Activated CD4-positive, alpha-beta T cell treated with anti-CD3 and anti-CD28 coated beads, Interleukin-2, amount 50 U/mL, for 24 hours (primary cell): ENCODE measurements at regions not wholly inside any gene's neighbourhood (a gene's known extent, or its start where the extent isn't known, plus 50 kb on each side); places are given as distances from the start of the nearest gene placed in this dataset.
"Not testable (repeated sequence)": the region's sequence is repeated elsewhere in the genome, so short reads cannot be mapped to it uniquely, and the experiment has no call there.

Source experiments
- DNase-seq, 2 donors: peaks; one replicate each; pipeline ENCODE4 v3.0.0-alpha.2; 2020; ENCODE audit warnings: low read depth in 1 of 2, low spot score in 1 of 2

GRCh38 chr4:189001283-189001970, 862.2 kb downstream of the TRIML1 start:
- no peak for DNase-seq

GRCh38 chr4:189001971-189002450, 862.8 kb downstream of the TRIML1 start:
- DNase-seq, result no peak

GRCh38 chr4:189002475-189002874, 863.2 kb downstream of the TRIML1 start:
- no peak for DNase-seq

DNA sequence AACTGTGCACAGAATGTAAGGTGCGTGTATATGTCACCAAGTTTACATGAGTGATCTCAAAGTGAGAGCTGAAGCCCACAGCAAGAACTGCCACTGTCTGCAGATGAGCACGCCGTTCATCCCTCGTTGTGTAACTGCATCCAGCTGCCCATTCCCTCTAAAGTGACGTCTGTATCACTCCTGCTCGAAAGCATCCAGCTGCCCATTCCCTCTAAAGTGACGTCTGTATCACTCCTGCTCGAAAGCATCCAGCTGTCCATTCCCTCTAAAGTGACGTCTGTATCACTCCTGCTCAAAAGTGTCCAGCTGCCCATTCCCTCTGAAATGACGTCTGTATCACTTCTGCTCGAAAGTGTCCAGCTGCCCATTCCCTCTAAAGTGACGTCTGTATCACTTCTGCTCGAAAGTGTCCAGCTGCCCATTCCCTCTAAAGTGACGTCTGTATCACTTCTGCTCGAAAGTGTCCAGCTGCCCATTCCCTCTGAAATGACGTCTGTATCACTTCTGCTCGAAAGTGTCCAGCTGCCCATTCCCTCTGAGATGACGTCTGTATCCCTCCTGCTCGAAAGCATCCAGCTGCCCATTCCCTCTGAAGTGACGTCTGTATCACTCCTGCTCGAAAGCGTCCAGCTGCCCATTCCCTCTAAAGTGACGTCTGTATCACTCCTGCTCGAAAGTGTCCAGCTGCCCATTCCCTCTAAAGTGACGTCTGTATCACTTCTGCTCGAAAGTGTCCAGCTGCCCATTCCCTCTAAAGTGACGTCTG, 871.4 kb downstream of the TRIML1 start:
- DNase-seq, result not testable (repeated sequence)

DNA sequence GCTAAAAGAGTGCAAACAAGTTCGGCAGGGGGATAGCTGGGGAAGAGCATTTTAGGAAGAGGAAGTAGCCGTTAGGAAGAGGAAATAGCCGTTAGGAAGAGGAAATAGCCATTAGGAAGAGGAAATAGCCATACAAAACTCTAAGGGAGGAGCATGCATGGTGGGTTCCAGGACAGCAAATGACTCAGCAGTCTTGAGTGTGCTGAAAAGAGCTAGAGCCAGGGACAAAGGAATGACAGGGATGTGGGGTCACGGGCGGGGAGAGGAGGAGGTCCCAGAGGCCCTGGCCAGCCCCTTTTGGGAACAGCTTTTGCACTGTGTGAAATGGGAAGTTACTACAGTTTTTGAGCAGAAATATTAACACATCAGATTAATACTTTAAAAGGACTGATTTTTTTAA, 882.6 kb downstream of the TRIML1 start:
- no peak for DNase-seq

DNA sequence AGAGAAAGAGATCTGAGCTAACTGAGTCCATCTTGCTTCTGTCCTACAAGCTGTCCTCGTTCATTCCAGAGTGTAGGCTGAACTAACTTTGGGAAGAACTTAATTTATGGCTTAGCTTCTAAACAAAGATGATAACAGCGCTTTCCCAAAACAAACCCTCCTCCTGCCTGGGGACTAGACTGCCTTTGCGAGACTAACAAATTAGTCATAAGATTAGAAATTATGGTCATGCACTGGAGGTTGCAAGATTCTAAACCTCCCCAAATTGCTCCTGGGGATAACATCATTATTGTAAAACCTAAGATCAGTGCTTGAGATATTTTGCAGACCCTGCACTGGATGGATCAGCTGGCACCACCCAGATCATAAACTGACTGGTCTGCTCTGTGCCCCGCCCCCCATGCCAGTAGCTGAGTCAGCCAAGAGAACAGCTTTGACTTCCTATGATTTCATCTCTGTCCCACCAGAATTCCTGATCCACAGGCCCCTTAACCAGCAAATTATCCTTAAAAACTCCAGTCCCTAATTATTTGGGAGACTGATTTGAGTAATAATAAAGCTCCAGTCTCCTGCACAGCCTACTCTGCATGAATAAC, 883.3 kb downstream of the TRIML1 start:
- no peak for DNase-seq

- DNase-seq, result no peak
These were observed 890.8 kb downstream of the TRIML1 start for GRCh38 chr4:189029976-189030504.

GRCh38 chr4:189032606-189033338, 893.5 kb downstream of the TRIML1 start:
- DNase-seq, result no peak

GRCh38 chr4:189033801-189034347, 894.6 kb downstream of the TRIML1 start:
- no peak for DNase-seq

DNA sequence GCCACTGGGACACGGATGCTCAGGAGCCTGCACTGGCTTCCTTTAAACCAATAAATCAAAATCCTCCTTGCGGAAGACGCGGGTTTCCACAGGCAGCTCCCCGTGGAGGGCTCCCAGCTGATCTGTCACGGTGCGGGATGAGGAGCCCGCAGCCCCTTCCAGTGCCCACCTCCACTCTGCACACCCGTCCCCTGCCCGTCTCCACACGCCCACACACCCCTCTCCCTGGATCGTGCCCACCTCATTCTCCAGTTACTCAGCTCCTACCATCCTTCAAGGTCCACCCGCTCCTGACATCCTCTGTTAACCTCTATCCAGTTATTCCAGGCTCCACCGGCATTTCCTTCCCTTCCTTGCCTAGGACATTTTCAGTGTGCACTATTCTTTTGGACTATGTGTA, 895.9 kb downstream of the TRIML1 start:
- DNase-seq, result no peak

DNA sequence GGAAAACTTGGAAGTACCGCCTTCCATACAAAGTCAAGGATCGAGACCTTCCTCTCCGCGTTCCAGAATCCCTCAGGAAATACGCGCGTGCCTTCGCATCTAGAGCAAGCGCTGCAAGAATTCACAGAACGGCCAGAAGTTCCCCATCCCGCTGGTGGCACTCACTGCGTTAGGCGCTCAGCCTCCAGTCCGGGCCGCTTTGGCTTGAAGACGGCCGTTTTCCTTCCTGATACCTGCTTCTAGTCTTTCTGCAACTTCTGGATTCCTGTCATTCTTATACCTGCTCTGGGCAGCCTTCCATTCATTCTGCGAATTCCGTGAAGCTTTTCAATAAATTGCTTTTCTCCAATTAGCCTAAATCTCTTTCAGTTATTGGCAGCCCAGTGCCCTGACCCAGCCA, 896.4 kb downstream of the TRIML1 start:
- no peak for DNase-seq

DNA sequence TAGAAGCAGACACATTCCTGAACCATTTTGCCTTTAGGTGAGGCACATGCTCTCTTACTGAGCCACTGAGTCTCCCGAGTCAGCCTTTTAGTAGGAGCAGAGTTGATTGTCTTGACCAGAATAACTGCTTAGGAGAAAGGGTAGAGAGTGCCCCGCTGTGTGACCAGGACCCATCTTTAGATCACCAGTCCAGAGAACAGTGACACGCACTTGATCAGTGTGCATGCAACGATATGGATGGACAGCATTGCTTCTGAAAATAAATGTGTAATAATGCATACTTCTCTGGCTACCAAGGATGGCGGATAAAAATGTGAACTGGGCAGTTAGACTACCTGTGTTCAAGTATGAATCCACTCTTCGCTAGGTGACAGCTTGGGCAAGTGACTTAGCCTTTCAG, 897.7 kb downstream of the TRIML1 start:
- DNase-seq, result no peak

DNA sequence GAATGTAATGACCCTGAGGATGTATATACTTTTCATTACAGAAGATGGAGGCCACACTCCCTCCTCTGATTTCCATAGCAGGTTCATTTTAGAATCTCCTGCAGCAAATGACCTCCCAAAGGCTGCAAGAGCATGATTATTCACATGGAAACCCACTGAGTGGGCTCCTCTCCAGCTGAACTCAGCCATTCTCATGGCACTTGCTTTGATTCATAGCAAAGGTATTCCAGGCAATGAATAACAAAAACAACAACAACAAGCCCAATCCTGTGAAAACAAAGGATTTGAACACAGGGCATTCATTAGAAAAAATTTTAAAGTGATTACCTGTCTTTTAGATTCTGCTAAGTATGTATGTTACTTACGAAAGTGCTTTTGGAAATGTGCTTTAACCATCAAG, 894.0 kb upstream of the FRG1 start:
- no peak for DNase-seq

- DNase-seq, result no peak
These were observed 892.6 kb upstream of the FRG1 start for GRCh38 chr4:189048119-189048518.

GRCh38 chr4:189049682-189050081, 891.0 kb upstream of the FRG1 start:
- DNase-seq, result no peak

GRCh38 chr4:189050643-189051042, 890.0 kb upstream of the FRG1 start:
- DNase-seq, result no peak

GRCh38 chr4:189053621-189054020, 887.1 kb upstream of the FRG1 start:
- DNase-seq, result no peak

- DNase-seq, result no peak
These were observed 880.6 kb upstream of the FRG1 start for GRCh38 chr4:189060104-189060503.

DNA sequence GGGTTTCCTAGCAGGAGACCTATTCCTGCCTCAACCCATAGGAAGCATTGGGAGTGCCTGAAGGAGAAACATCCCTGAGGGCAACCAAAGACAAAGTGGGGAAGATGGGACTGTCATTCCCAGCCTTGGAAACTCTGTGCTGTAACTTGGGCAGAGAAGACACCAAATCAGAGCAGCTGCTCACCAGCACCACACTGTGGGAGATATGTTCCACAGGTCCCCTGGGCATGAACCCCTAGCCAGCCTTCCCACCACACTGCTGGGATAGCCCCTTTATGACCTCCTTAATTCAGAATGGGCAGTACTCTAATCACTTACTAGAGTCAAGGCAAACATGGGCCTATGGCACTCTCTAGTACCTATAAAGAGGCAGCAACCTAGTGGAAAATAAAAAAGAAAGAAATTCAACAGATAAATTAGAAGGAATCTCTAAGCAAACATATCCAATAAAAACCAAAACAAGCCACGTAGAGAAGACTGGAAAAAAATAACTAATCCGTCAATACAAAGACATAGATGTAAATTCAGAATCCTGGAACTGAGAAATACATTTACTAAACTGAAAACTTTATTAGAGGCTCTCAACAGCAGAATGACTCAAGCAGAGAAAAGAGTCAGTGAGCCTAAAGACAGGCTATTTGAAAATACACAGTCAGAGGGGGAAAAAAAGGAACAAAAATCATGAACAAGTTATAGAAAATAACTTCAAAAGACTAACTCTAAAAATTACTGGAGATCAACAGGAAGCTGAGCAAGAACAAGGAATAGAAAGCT, 878.4 kb upstream of the FRG1 start:
- no peak for DNase-seq

GRCh38 chr4:189069772-189070171, 870.9 kb upstream of the FRG1 start:
- no peak for DNase-seq
